Suprapubic skin (tissue), 4 donors: ENCODE measurements at regions not wholly inside any gene's neighbourhood (a gene's known extent, or its start where the extent isn't known, plus 50 kb on each side); places are given as distances from the start of the nearest gene placed in this dataset.

Source experiments
- DNase-seq, 2 donors: peaks; one replicate each; pipeline ENCODE4 v3.0.0-alpha.2; 2019; ENCODE audit warnings: low spot score in 2 of 2
- H3K27ac ChIP-seq: fragments of 200-600 bp; sonication (generic); one replicate; pipeline ENCODE4 v1.5.1; 2019
- H3K27me3 ChIP-seq: fragments of 200-600 bp; sonication (generic); one replicate; pipeline ENCODE4 v1.5.1; 2019
- H3K36me3 ChIP-seq: fragments of 200-600 bp; sonication (generic); one replicate; pipeline ENCODE4 v1.5.1; 2019
- H3K4me1 ChIP-seq: fragments of 200-600 bp; sonication (generic); one replicate; pipeline ENCODE4 v1.5.1; 2019
- H3K4me3 ChIP-seq: fragments of 200-600 bp; sonication (generic); one replicate; pipeline ENCODE4 v1.5.1; 2019; ENCODE audit warnings: mild to moderate bottlenecking
- H3K9me3 ChIP-seq: fragments of 200-600 bp; sonication (generic); one replicate; pipeline ENCODE4 v1.5.1; 2019
- CTCF ChIP-seq, 2 donors: fragments of 200-600 bp in 1 of 2; fragments of 450-650 bp in 1 of 2; sonication (generic) in 1 of 2; IDR thresholded peaks; one replicate each; pipeline ENCODE4 v1.5.1; 2016 to 2019; ENCODE audit warnings: antibody characterized with exemption in 2 of 2, mild to moderate bottlenecking in 1 of 2, moderate library complexity in 1 of 2
- EP300 ChIP-seq: sonication (generic); formaldehyde crosslinking; IDR thresholded peaks from one replicate; pipeline ENCODE4 v1.6.1; 2017; ENCODE audit warnings: antibody characterized with exemption
- POLR2A ChIP-seq, 2 donors: fragments of 450-650 bp; IDR thresholded peaks; one replicate each; pipeline ENCODE4 v1.6.1; 2017; ENCODE audit warnings: antibody characterized with exemption in 2 of 2, mild to moderate bottlenecking in 2 of 2, moderate library complexity in 2 of 2
- POLR2AphosphoS5 ChIP-seq, 3 donors: sonication (generic); formaldehyde crosslinking; IDR thresholded peaks; one replicate each; pipeline ENCODE4 v1.6.1; 2017; ENCODE audit warnings: antibody characterized with exemption in 3 of 3
- WGBS: methylation state at CpG from one replicate; pipeline ENCODE4 v1.1.5; 2018; 5-methylcytosine and 5-hydroxymethylcytosine counted together

GRCh38 chr16:6484935-6485334 lies 847.7 kb upstream of the RBFOX1 start:
- no peak for TF ChIP-seq POLR2A (IDR thresholded peaks at IDR 0.05)
- no peak for TF ChIP-seq POLR2AphosphoS5 (IDR thresholded peaks at IDR 0.05)
- no peak for TF ChIP-seq EP300
- TF ChIP-seq CTCF (IDR thresholded peaks at IDR 0.05), result no peak
- Histone ChIP-seq H3K4me1 (no peaks in the 10 kb centered on the region), H3K27me3 (peaks cover 20% of the 10 kb centered on the region), H3K36me3 (no peaks in the 10 kb centered on the region), H3K27ac (no peak overlapping the region), H3K9me3 (no peaks in the 10 kb centered on the region), H3K4me3 (no peak overlapping the region)
- no peak for DNase-seq
- 20% methylated on average over 2 of the region's 2 CpGs for WGBS

GRCh38 chr16:6484081-6484480 lies 848.6 kb upstream of the RBFOX1 start:
- TF ChIP-seq EP300 (no peak), POLR2AphosphoS5 (IDR thresholded peaks at IDR 0.05) (no peak), POLR2A (IDR thresholded peaks at IDR 0.05) (no peak), CTCF (IDR thresholded peaks at IDR 0.05) (no peak)
- 58% methylated on average over 12 of the region's 12 CpGs for WGBS
- H3K27me3 ChIP-seq, result peaks cover 20% of the 10 kb centered on the region
- H3K4me1 ChIP-seq, result no peaks in the 10 kb centered on the region
- H3K27ac ChIP-seq, result no peak overlapping the region
- H3K4me3 ChIP-seq, result no peak overlapping the region
- no peaks in the 10 kb centered on the region for H3K36me3 ChIP-seq
- no peaks in the 10 kb centered on the region for H3K9me3 ChIP-seq
- no peak for DNase-seq

- WGBS, result 6% methylated on average over 25 of the region's 33 CpGs
- no peak overlapping the region for H3K4me3 ChIP-seq
Measured at GRCh38 chr16:6483469-6484033, 849.1 kb upstream of the RBFOX1 start.

GRCh38 chr16:6482696-6483468 lies 849.8 kb upstream of the RBFOX1 start:
- DNase-seq, result no peak
- H3K4me1 ChIP-seq, result no peaks in the 10 kb centered on the region
- 17% methylated on average over 28 of the region's 65 CpGs for WGBS
- no peaks in the 10 kb centered on the region for H3K9me3 ChIP-seq
- H3K27me3 ChIP-seq, result peaks cover 20% of the 10 kb centered on the region
- TF ChIP-seq POLR2AphosphoS5 (IDR thresholded peaks at IDR 0.05) (no peak), POLR2A (IDR thresholded peaks at IDR 0.05) (no peak), EP300 (no peak), CTCF (IDR thresholded peaks at IDR 0.05) (no peak)
- no peak overlapping the region for H3K27ac ChIP-seq
- H3K4me3 ChIP-seq, result no peak overlapping the region
- no peaks in the 10 kb centered on the region for H3K36me3 ChIP-seq

More at GRCh38 chr16:6483469-6484033, 849.1 kb upstream of the RBFOX1 start:
- no peaks in the 10 kb centered on the region for H3K4me1 ChIP-seq
- peaks cover 20% of the 10 kb centered on the region for H3K27me3 ChIP-seq
- H3K36me3 ChIP-seq, result no peaks in the 10 kb centered on the region
- no peak overlapping the region for H3K27ac ChIP-seq
- H3K9me3 ChIP-seq, result no peaks in the 10 kb centered on the region
- no peak for TF ChIP-seq POLR2AphosphoS5 (IDR thresholded peaks at IDR 0.05)
- TF ChIP-seq CTCF (IDR thresholded peaks at IDR 0.05), result no peak
- TF ChIP-seq POLR2A (IDR thresholded peaks at IDR 0.05), result no peak
- no peak for TF ChIP-seq EP300
- DNase-seq, result no peak

GRCh38 chr16:6481894-6482293 lies 850.8 kb upstream of the RBFOX1 start:
- Histone ChIP-seq H3K27ac (no peak overlapping the region), H3K4me1 (no peaks in the 10 kb centered on the region), H3K4me3 (no peak overlapping the region), H3K36me3 (no peaks in the 10 kb centered on the region), H3K9me3 (peaks cover 4% of the 10 kb centered on the region), H3K27me3 (peaks cover 20% of the 10 kb centered on the region)
- TF ChIP-seq EP300 (no peak), CTCF (IDR thresholded peaks at IDR 0.05) (no peak), POLR2AphosphoS5 (IDR thresholded peaks at IDR 0.05) (no peak), POLR2A (IDR thresholded peaks at IDR 0.05) (no peak)
- WGBS, result 16% methylated on average over 2 of the region's 2 CpGs
- no peak for DNase-seq
